Endodermal cell (in vitro differentiated cells): ENCODE measurements at regions not wholly inside any gene's neighbourhood (a gene's known extent, or its start where the extent isn't known, plus 50 kb on each side); places are given as distances from the start of the nearest gene placed in this dataset.

Experiments
- DNase-seq: peaks from one replicate; pipeline ENCODE4 v3.0.0-alpha.2; 2017
- H3K27ac ChIP-seq: 2 replicates; pipeline ENCODE4 v1.5.1; 2013; ENCODE audit warnings: mild to moderate bottlenecking, low read depth, low read length, moderate library complexity
- H3K27me3 ChIP-seq: 2 replicates; pipeline ENCODE4 v1.6.1; 2013; ENCODE audit warnings: mild to moderate bottlenecking, low read length, moderate library complexity; ENCODE audit not compliant: insufficient read depth, control insufficient read depth, poor library complexity, severe bottlenecking
- H3K36me3 ChIP-seq: 2 replicates; pipeline ENCODE4 v1.7.0; 2013; ENCODE audit warnings: mild to moderate bottlenecking, low read length, moderate library complexity; ENCODE audit not compliant: control insufficient read depth, insufficient read depth
- H3K4me1 ChIP-seq: one replicate; pipeline ENCODE4 v1.7.0; 2013; ENCODE audit warnings: low read length; ENCODE audit not compliant: control insufficient read depth, insufficient read depth
- H3K4me3 ChIP-seq: 2 replicates; pipeline ENCODE4 v1.5.1; 2013; ENCODE audit warnings: mild to moderate bottlenecking, low read length, moderate library complexity
- H3K9ac ChIP-seq: 2 replicates; pipeline ENCODE4 v1.6.1; 2013; ENCODE audit warnings: mild to moderate bottlenecking, low read length, moderate library complexity; ENCODE audit not compliant: poor library complexity, severe bottlenecking; ENCODE audit errors: extremely low read depth
- H3K9me3 ChIP-seq: 2 replicates; pipeline ENCODE4 v1.6.1; 2013; ENCODE audit warnings: mild to moderate bottlenecking, low read length, moderate library complexity; ENCODE audit not compliant: control insufficient read depth
- H3K27ac Mint-ChIP-seq: 2 replicates; pipeline ENCODE4 v1.8.0; 2020; ENCODE audit warnings: mixed read lengths
- H3K27me3 Mint-ChIP-seq: 2 replicates; pipeline ENCODE4 v1.8.0; 2021; ENCODE audit warnings: mild to moderate bottlenecking, mixed read lengths; ENCODE audit not compliant: insufficient read depth
- H3K36me3 Mint-ChIP-seq: 2 replicates; pipeline ENCODE4 v1.8.0; 2020; ENCODE audit warnings: low read depth, mixed read lengths
- H3K4me1 Mint-ChIP-seq: 2 replicates; pipeline ENCODE4 v1.8.0; 2020; ENCODE audit warnings: mixed read lengths
- H3K4me3 Mint-ChIP-seq: 2 replicates; pipeline ENCODE4 v1.8.0; 2020; ENCODE audit warnings: mild to moderate bottlenecking, moderate library complexity, mixed read lengths
- H3K9me3 Mint-ChIP-seq: 2 replicates; pipeline ENCODE4 v1.8.0; 2020; ENCODE audit warnings: mild to moderate bottlenecking, mixed read lengths
- CTCF ChIP-seq: fragments of 200-600 bp; sonication (generic); conservative IDR thresholded peaks from 2 replicates; pipeline ENCODE4 v1.5.0; 2021; ENCODE audit warnings: antibody characterized with exemption, mild to moderate bottlenecking
- WGBS, 2 experiments: methylation state at CpG; one replicate each; pipeline versions ENCODE4 v1.1.5 to v1.1.7; 2013; ENCODE audit warnings: missing lambda C conversion rate in 2 of 2, mixed read lengths in 1 of 2; ENCODE audit not compliant: insufficient coverage in 1 of 2, insufficient read length in 1 of 2; 5-methylcytosine and 5-hydroxymethylcytosine counted together

GRCh38 chr12:29908157-29908556 lies 124.4 kb upstream of the TMTC1 start:
- no peak for TF ChIP-seq CTCF
- H3K36me3 Mint-ChIP-seq: no peaks in the 10 kb centered on the region
- peaks cover 40% of the 10 kb centered on the region for H3K9me3 Mint-ChIP-seq
- Histone ChIP-seq H3K9me3 (peaks cover 9% of the 10 kb centered on the region), H3K4me3 (no peak overlapping the region), H3K9ac (no peak overlapping the region), H3K36me3 (no peaks in the 10 kb centered on the region), H3K27me3 (no peaks in the 10 kb centered on the region), H3K27ac (no peak overlapping the region), H3K4me1 (no peaks in the 10 kb centered on the region)
- H3K4me3 Mint-ChIP-seq: no peak overlapping the region
- DNase-seq: no peak
- H3K4me1 Mint-ChIP-seq: no peaks in the 10 kb centered on the region
- 80 to 100% methylated on average over 1 of the region's 1 CpG for WGBS, 2 experiments
- no peaks in the 10 kb centered on the region for H3K27me3 Mint-ChIP-seq
- H3K27ac Mint-ChIP-seq: no peak overlapping the region

GRCh38 chr12:29907461-29907860 lies 123.7 kb upstream of the TMTC1 start:
- peaks cover 40% of the 10 kb centered on the region for H3K9me3 Mint-ChIP-seq
- peaks cover 9% of the 10 kb centered on the region for H3K9me3 ChIP-seq
- no peak overlapping the region for H3K4me3 ChIP-seq
- no peak overlapping the region for H3K9ac ChIP-seq
- no peak for TF ChIP-seq CTCF
- H3K4me3 Mint-ChIP-seq: no peak overlapping the region
- no peaks in the 10 kb centered on the region for H3K36me3 ChIP-seq
- H3K27me3 Mint-ChIP-seq: no peaks in the 10 kb centered on the region
- no peaks in the 10 kb centered on the region for H3K4me1 ChIP-seq
- no peaks in the 10 kb centered on the region for H3K27me3 ChIP-seq
- no peak overlapping the region for H3K27ac ChIP-seq
- H3K36me3 Mint-ChIP-seq: no peaks in the 10 kb centered on the region
- WGBS, 2 experiments: 100% methylated on average over 3 of the region's 4 CpGs; no CpG with 5 or more reads in 1 of the 2 experiments
- H3K27ac Mint-ChIP-seq: no peak overlapping the region
- no peaks in the 10 kb centered on the region for H3K4me1 Mint-ChIP-seq
- DNase-seq: no peak

GRCh38 chr12:29902043-29902442 lies 118.3 kb upstream of the TMTC1 start:
- H3K4me3 ChIP-seq: no peak overlapping the region
- Mint-ChIP-seq H3K4me3 (no peak overlapping the region), H3K36me3 (no peaks in the 10 kb centered on the region), H3K9me3 (peaks cover 4% of the 10 kb centered on the region), H3K27ac (no peak overlapping the region), H3K4me1 (peaks cover 14% of the 10 kb centered on the region), H3K27me3 (no peaks in the 10 kb centered on the region)
- no peaks in the 10 kb centered on the region for H3K4me1 ChIP-seq
- no peak overlapping the region for H3K9ac ChIP-seq
- no peaks in the 10 kb centered on the region for H3K36me3 ChIP-seq
- TF ChIP-seq CTCF: no peak
- no peak for DNase-seq
- 71 to 100% methylated on average over 1 to 2 of the region's 2 CpGs for WGBS, 2 experiments
- H3K27ac ChIP-seq: no peak overlapping the region
- peaks cover 3% of the 10 kb centered on the region for H3K9me3 ChIP-seq
- no peaks in the 10 kb centered on the region for H3K27me3 ChIP-seq
